ENCODE measurements at regions not wholly inside any gene's neighbourhood (a gene's known extent, or its start where the extent isn't known, plus 50 kb on each side); places are given as distances from the start of the nearest gene placed in this dataset.

GRCh38 chr20:24784607-24785006 is 164.5 kb upstream of the CST7 start:
- TF ChIP-seq POLR2A (IDR thresholded peaks at IDR 0.05) = no peak
- no peak for TF ChIP-seq CTCF (IDR thresholded peaks at IDR 0.05)

Data from esophagus squamous epithelium (tissue), 4 donors.